Prostate gland (tissue), 2 donors: ENCODE measurements at regions not wholly inside any gene's neighbourhood (a gene's known extent, or its start where the extent isn't known, plus 50 kb on each side); places are given as distances from the start of the nearest gene placed in this dataset.

Experiments
- POLR2A ChIP-seq: fragments of 450-650 bp; IDR thresholded peaks from one replicate; pipeline ENCODE4 v1.6.1; 2016; ENCODE audit warnings: antibody characterized with exemption, mild to moderate bottlenecking
- TF ChIP-seq, protein P1 (sequence below), 4 experiments: fragments of 200-600 bp in 2 of 4; fragments of 450-650 bp in 2 of 4; sonication (generic) in 2 of 4; IDR thresholded peaks; 1 replicate in 3 of 4; 2 replicates in 1 of 4; pipeline ENCODE4 v1.5.1; 2016 to 2019; ENCODE audit warnings: antibody characterized with exemption in 4 of 4, mild to moderate bottlenecking in 2 of 4, moderate library complexity in 2 of 4

DNA sequence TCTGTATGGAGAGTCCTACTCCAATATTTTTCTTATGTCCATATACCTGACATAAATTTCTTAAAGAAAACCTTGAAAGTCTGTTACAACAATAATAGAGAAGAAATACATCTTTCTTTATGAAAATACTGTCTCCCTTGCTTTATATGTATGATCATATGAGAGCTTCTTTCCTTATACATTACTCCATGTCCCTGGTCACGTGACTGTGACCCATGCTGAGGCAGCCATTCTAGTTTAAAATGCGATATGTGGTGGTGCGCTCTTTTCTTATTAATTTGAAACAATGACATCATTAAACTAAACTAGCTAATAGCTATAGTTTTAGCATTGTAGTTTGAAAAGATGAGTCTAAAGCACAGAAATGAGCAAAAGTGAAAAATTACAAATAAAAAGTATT lies 1120.3 kb upstream of the PRR20A start:
- TF ChIP-seq, protein P1, sequence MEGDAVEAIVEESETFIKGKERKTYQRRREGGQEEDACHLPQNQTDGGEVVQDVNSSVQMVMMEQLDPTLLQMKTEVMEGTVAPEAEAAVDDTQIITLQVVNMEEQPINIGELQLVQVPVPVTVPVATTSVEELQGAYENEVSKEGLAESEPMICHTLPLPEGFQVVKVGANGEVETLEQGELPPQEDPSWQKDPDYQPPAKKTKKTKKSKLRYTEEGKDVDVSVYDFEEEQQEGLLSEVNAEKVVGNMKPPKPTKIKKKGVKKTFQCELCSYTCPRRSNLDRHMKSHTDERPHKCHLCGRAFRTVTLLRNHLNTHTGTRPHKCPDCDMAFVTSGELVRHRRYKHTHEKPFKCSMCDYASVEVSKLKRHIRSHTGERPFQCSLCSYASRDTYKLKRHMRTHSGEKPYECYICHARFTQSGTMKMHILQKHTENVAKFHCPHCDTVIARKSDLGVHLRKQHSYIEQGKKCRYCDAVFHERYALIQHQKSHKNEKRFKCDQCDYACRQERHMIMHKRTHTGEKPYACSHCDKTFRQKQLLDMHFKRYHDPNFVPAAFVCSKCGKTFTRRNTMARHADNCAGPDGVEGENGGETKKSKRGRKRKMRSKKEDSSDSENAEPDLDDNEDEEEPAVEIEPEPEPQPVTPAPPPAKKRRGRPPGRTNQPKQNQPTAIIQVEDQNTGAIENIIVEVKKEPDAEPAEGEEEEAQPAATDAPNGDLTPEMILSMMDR (IDR thresholded peaks at IDR 0.05): no peak
- no peak for TF ChIP-seq POLR2A
